Left lung (tissue), 4 donors: ENCODE measurements at regions not wholly inside any gene's neighbourhood (a gene's known extent, or its start where the extent isn't known, plus 50 kb on each side); places are given as distances from the start of the nearest gene placed in this dataset.
"Not testable (repeated sequence)": the region's sequence is repeated elsewhere in the genome, so short reads cannot be mapped to it uniquely, and the experiment has no call there.

Experiments used
- ATAC-seq: fragments of 200-7000 bp; cut with Tn5 transposase; one replicate; pipeline ENCODE4 v1.9.1; 2020; ENCODE audit warnings: moderate library complexity
- DNase-seq, 4 donors: peaks; one replicate each; pipeline ENCODE4 v3.0.0-alpha.2; 2013 to 2020
- H3K27ac ChIP-seq, 2 donors: fragments of 200-600 bp; sonication (generic) in 1 of 2; one replicate each; pipeline versions ENCODE4 v1.5.0 to v1.8.0; 2020 to 2021
- H3K27me3 ChIP-seq, 2 donors: fragments of 200-600 bp; sonication (generic) in 1 of 2; one replicate each; pipeline versions ENCODE4 v1.5.0 to v1.8.0; 2020 to 2021
- H3K36me3 ChIP-seq, 2 donors: fragments of 200-600 bp; sonication (generic) in 1 of 2; one replicate each; pipeline versions ENCODE4 v1.5.0 to v1.8.0; 2020 to 2021
- H3K4me1 ChIP-seq, 2 donors: fragments of 200-600 bp; one replicate each; pipeline ENCODE4 v1.8.0; 2021
- H3K4me3 ChIP-seq, 2 donors: fragments of 200-600 bp; sonication (generic) in 1 of 2; one replicate each; pipeline versions ENCODE4 v1.5.0 to v1.8.0; 2020 to 2021; ENCODE audit warnings: mild to moderate bottlenecking in 1 of 2
- H3K9me3 ChIP-seq, 2 donors: fragments of 200-600 bp; sonication (generic) in 1 of 2; one replicate each; pipeline versions ENCODE4 v1.5.0 to v1.8.0; 2020 to 2021
- intact Hi-C, 2 donors: fragments of 100-400 bp; cut with DNase I; formaldehyde crosslinking; loops; one replicate each; pipeline versions ENCODE4 v1.11.2 to v1.14.2; 2022
- TF ChIP-seq, protein P1 (sequence below), 2 donors: fragments of 200-600 bp; sonication (generic) in 1 of 2; IDR thresholded peaks; one replicate each; pipeline versions ENCODE4 v1.5.0 to v1.8.0; 2021; ENCODE audit warnings: antibody characterized with exemption in 2 of 2
- donor health status: DM: no; HTN: yes; CAD: no.
- donor health status: DM: no; HTN: no; CAD: no.

DNA sequence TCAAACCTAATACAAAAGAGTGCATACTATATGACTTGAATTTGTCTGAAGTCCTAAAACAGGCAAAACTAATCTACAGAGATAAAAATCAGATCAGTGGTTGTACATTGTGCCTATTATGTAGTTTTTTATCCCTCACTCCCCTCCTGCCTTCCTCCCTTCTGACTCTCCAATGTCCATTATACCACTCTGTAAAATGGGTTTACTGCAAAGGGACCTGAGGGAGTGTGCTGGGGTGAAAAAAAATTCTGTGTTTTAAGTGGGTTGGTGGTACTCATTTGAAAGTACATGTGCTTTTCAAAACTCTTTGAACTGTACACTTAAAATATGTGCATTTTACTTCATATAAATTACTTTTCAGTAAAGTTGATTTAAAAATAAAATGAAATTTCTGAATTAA is 89.0 kb upstream of the UBE2E3 start:
- Histone ChIP-seq H3K4me1 (no peaks in the 10 kb centered on the region), H3K27ac (no peak overlapping the region), H3K4me3 (no peak overlapping the region), H3K36me3 (no peaks in the 10 kb centered on the region), H3K9me3 (no peaks in the 10 kb centered on the region), H3K27me3 (no peaks in the 10 kb centered on the region)
- no peak for DNase-seq
- intact Hi-C loops = no loop called here
- TF ChIP-seq, protein P1, sequence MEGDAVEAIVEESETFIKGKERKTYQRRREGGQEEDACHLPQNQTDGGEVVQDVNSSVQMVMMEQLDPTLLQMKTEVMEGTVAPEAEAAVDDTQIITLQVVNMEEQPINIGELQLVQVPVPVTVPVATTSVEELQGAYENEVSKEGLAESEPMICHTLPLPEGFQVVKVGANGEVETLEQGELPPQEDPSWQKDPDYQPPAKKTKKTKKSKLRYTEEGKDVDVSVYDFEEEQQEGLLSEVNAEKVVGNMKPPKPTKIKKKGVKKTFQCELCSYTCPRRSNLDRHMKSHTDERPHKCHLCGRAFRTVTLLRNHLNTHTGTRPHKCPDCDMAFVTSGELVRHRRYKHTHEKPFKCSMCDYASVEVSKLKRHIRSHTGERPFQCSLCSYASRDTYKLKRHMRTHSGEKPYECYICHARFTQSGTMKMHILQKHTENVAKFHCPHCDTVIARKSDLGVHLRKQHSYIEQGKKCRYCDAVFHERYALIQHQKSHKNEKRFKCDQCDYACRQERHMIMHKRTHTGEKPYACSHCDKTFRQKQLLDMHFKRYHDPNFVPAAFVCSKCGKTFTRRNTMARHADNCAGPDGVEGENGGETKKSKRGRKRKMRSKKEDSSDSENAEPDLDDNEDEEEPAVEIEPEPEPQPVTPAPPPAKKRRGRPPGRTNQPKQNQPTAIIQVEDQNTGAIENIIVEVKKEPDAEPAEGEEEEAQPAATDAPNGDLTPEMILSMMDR (IDR thresholded peaks at IDR 0.05) = no peak
- no peak for ATAC-seq

DNA sequence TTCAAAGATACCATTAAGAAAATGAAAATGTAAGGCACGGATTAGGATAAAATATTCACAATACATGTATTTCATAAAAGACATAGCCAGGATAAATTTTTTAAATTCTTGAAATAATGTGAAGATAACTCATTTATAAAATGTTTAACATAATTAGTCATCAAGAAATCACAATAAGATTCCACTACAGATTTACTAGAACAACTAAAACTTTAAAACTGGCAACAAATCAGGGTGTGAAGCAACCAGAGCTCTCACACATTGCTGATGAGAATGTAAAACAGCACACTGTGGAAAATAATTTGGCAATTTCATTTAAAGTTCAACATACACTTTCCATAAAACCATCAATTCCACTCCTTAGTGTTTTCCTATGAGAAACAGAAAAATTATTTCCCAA is 89.6 kb upstream of the UBE2E3 start:
- Histone ChIP-seq H3K27me3 (no peaks in the 10 kb centered on the region), H3K4me1 (no peaks in the 10 kb centered on the region), H3K9me3 (no peaks in the 10 kb centered on the region), H3K36me3 (no peaks in the 10 kb centered on the region), H3K27ac (no peak overlapping the region), H3K4me3 (no peak overlapping the region)
- TF ChIP-seq, protein P1 (IDR thresholded peaks at IDR 0.05) = no peak
- no peak for DNase-seq
- no peak for ATAC-seq
- intact Hi-C loops = no loop called here

DNA sequence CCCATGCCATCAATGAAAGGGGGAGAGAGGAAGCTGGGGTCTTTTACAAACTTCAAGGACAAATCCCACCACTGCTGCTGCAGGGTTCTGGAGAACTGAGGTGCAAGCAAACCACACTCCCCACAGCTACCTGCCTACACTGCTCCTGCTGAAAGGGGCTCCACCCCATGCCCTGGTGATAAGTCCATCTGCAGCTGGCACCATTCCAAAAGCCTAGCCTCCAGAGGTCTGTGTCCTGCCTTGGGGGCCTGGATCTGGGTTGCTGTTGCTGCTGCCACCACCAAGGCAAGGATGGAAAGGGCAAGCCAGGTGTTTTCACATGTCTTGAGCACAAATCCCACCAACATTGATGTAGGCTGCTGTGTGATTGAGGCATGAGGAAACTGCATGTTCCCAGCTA is 97.4 kb upstream of the UBE2E3 start:
- no peak for ATAC-seq
- intact Hi-C loops = no loop called here
- Histone ChIP-seq H3K4me3 (no peak overlapping the region), H3K27me3 (no peaks in the 10 kb centered on the region), H3K36me3 (no peaks in the 10 kb centered on the region), H3K9me3 (peaks cover 0 to 6% of the 10 kb centered on the region in 2 donors), H3K4me1 (no peaks in the 10 kb centered on the region), H3K27ac (no peak overlapping the region)
- DNase-seq = no peak
- TF ChIP-seq, protein P1 (IDR thresholded peaks at IDR 0.05) = no peak

DNA sequence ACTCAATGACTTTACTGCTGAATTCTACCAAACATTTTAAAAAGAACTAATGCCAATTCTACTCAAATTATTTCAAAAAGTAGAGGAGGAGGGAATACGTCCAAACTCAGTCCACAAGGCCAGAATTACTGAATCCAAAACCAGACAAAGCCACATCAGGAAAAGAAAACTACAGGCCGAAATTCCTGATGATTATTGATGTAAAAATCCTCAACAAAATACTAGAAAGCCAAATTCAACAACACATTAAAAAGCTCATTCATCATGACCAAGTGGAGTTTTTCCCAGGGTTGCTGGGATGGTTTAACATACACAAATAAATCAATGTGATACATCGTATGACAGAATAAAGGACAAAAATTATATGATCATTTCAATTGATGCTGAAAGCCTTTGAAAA is 103.9 kb upstream of the UBE2E3 start:
- no peaks in the 10 kb centered on the region for H3K27me3 ChIP-seq
- no peak overlapping the region for H3K27ac ChIP-seq
- H3K9me3 ChIP-seq = peaks cover 0 to 6% of the 10 kb centered on the region in 2 donors
- intact Hi-C loops = no loop called here
- no peaks in the 10 kb centered on the region for H3K4me1 ChIP-seq
- TF ChIP-seq, protein P1 (IDR thresholded peaks at IDR 0.05) = no peak
- DNase-seq = no peak
- no peak for ATAC-seq
- H3K36me3 ChIP-seq = no peaks in the 10 kb centered on the region
- H3K4me3 ChIP-seq = no peak overlapping the region

DNA sequence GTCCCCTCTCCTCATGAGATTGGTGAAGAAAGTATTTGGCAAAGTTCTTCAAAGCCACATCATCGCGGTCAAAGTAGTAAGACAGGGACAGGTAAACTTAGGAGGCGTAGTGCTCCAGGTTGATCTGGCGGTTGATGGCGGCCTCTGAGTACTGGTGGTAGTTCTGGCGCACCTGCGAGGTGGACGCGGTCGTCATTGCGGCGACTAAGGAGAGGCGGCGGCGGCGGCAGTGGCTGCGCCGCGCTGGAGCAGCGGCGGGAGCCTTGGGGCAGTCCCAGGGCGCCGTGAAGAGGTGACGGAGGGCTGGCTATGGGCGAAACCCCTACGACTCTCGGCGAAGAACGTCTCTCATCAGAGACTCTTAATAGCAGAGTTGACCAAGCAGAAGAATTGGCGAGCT is 107.2 kb upstream of the UBE2E3 start:
- Histone ChIP-seq H3K36me3 (no peaks in the 10 kb centered on the region), H3K4me1 (no peaks in the 10 kb centered on the region), H3K4me3 (no peak overlapping the region), H3K9me3 (no peaks in the 10 kb centered on the region), H3K27me3 (no peaks in the 10 kb centered on the region), H3K27ac (no peak overlapping the region)
- intact Hi-C loops = no loop called here
- TF ChIP-seq, protein P1 (IDR thresholded peaks at IDR 0.05) = no peak
- peak in 1 of 4 donors; percentile 57 for DNase-seq
- no peak for ATAC-seq

DNA sequence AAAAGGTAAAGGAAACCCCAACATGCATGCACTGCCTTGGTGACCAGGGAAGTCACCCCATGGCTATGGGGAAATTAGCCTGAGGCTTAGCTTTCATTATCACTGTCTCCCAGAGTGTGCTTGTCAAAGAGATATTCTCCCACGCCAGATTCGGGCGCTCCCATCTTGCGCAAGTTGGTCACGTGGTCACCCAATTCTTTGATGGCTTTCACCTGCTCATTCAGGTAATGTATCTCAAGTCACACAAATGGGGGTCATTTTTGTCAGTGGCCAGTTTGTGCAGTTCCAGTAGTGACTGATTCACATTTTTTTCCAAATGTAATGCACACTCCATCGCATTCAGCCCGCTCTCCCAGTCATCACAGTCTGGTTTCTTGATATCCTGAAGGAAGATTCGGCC is 107.6 kb upstream of the UBE2E3 start:
- H3K27ac ChIP-seq, H3K36me3 ChIP-seq, intact Hi-C loops, H3K4me3 ChIP-seq, H3K9me3 ChIP-seq, ATAC-seq, H3K27me3 ChIP-seq, DNase-seq, H3K4me1 ChIP-seq: not testable (repeated sequence)
